HUES48 (cell line): ENCODE measurements at regions not wholly inside any gene's neighbourhood (a gene's known extent, or its start where the extent isn't known, plus 50 kb on each side); places are given as distances from the start of the nearest gene placed in this dataset.

Source experiments
- H3K27ac ChIP-seq: one replicate; pipeline ENCODE4 v1.7.0; 2013; ENCODE audit warnings: low read depth, low read length, inconsistent platforms
- H3K27me3 ChIP-seq: 2 replicates; pipeline ENCODE4 v1.6.1; 2013; ENCODE audit warnings: mild to moderate bottlenecking, low read length; ENCODE audit not compliant: control insufficient read depth, insufficient read depth
- H3K36me3 ChIP-seq: 2 replicates; pipeline ENCODE4 v1.6.1; 2013; ENCODE audit warnings: low read length; ENCODE audit not compliant: control insufficient read depth, insufficient read depth
- H3K4me1 ChIP-seq: 2 replicates; pipeline ENCODE4 v1.6.1; 2013; ENCODE audit warnings: mild to moderate bottlenecking, low read length; ENCODE audit not compliant: control insufficient read depth, insufficient read depth
- H3K4me3 ChIP-seq: 2 replicates; pipeline ENCODE4 v1.5.1; 2013; ENCODE audit warnings: mild to moderate bottlenecking, low read depth, low read length
- H3K9ac ChIP-seq: 2 replicates; pipeline ENCODE4 v1.6.1; 2013; ENCODE audit warnings: mild to moderate bottlenecking, low read depth, low read length, moderate library complexity
- H3K9me3 ChIP-seq: 2 replicates; pipeline ENCODE4 v1.6.1; 2013; ENCODE audit warnings: low read length; ENCODE audit not compliant: control insufficient read depth, insufficient read depth

- peaks cover 29% of the 10 kb centered on the region for H3K4me1 ChIP-seq
- H3K4me3 ChIP-seq = no peak overlapping the region
- no peak overlapping the region for H3K9ac ChIP-seq
- H3K36me3 ChIP-seq = no peaks in the 10 kb centered on the region
- no peak overlapping the region for H3K27ac ChIP-seq
- peaks cover 24% of the 10 kb centered on the region for H3K27me3 ChIP-seq
- H3K9me3 ChIP-seq = no peaks in the 10 kb centered on the region
These were observed 124.4 kb upstream of the SPATA13 start for GRCh38 chr13:24036115-24036514.

- Histone ChIP-seq H3K4me3 (no peak overlapping the region), H3K9me3 (no peaks in the 10 kb centered on the region), H3K27ac (peak overlapping the region; percentile 29), H3K36me3 (no peaks in the 10 kb centered on the region), H3K9ac (no peak overlapping the region), H3K4me1 (peaks cover 37% of the 10 kb centered on the region), H3K27me3 (peaks cover 43% of the 10 kb centered on the region)
These were observed 122.1 kb upstream of the SPATA13 start for GRCh38 chr13:24038405-24038804.

GRCh38 chr13:24038841-24039330, 121.6 kb upstream of the SPATA13 start:
- Histone ChIP-seq H3K27ac (peak overlapping the region; percentile 9), H3K9ac (no peak overlapping the region), H3K27me3 (peaks cover 43% of the 10 kb centered on the region), H3K4me3 (no peak overlapping the region), H3K4me1 (peaks cover 37% of the 10 kb centered on the region), H3K36me3 (no peaks in the 10 kb centered on the region), H3K9me3 (no peaks in the 10 kb centered on the region)

- Histone ChIP-seq H3K9ac (no peak overlapping the region), H3K4me3 (no peak overlapping the region), H3K27ac (no peak overlapping the region), H3K4me1 (peaks cover 37% of the 10 kb centered on the region), H3K27me3 (peaks cover 43% of the 10 kb centered on the region), H3K36me3 (no peaks in the 10 kb centered on the region), H3K9me3 (no peaks in the 10 kb centered on the region)
These were observed 120.7 kb upstream of the SPATA13 start for GRCh38 chr13:24039621-24040475.

- Histone ChIP-seq H3K27ac (peak overlapping the region; percentile 6), H3K4me1 (peaks cover 37% of the 10 kb centered on the region), H3K27me3 (peaks cover 43% of the 10 kb centered on the region), H3K4me3 (no peak overlapping the region), H3K36me3 (no peaks in the 10 kb centered on the region), H3K9me3 (no peaks in the 10 kb centered on the region), H3K9ac (no peak overlapping the region)
These were observed 119.7 kb upstream of the SPATA13 start for GRCh38 chr13:24040835-24041234.

- Histone ChIP-seq H3K27me3 (peaks cover 43% of the 10 kb centered on the region), H3K4me1 (peaks cover 37% of the 10 kb centered on the region), H3K36me3 (no peaks in the 10 kb centered on the region), H3K9me3 (0 out of 2 replicates have a peak, but pooled peaks cover 2% of the 10 kb centered on the region), H3K9ac (no peak overlapping the region), H3K27ac (no peak overlapping the region), H3K4me3 (no peak overlapping the region)
These were observed 118.8 kb upstream of the SPATA13 start for GRCh38 chr13:24041651-24042225.

GRCh38 chr13:24042710-24043440, 117.6 kb upstream of the SPATA13 start:
- Histone ChIP-seq H3K27me3 (peaks cover 43% of the 10 kb centered on the region), H3K36me3 (no peaks in the 10 kb centered on the region), H3K4me3 (no peak overlapping the region), H3K9ac (no peak overlapping the region), H3K4me1 (peaks cover 37% of the 10 kb centered on the region), H3K9me3 (0 out of 2 replicates have a peak, but pooled peaks cover 6% of the 10 kb centered on the region), H3K27ac (no peak overlapping the region)

GRCh38 chr13:24043590-24044350, 116.8 kb upstream of the SPATA13 start:
- no peak overlapping the region for H3K4me3 ChIP-seq
- no peak overlapping the region for H3K9ac ChIP-seq
- peaks cover 37% of the 10 kb centered on the region for H3K27me3 ChIP-seq
- H3K4me1 ChIP-seq = peaks cover 30% of the 10 kb centered on the region
- no peaks in the 10 kb centered on the region for H3K36me3 ChIP-seq
- H3K27ac ChIP-seq = no peak overlapping the region
- H3K9me3 ChIP-seq = 0 out of 2 replicates have a peak, but pooled peaks cover 6% of the 10 kb centered on the region

- peaks cover 20% of the 10 kb centered on the region for H3K27me3 ChIP-seq
- no peak overlapping the region for H3K9ac ChIP-seq
- no peak overlapping the region for H3K4me3 ChIP-seq
- peaks cover 13% of the 10 kb centered on the region for H3K4me1 ChIP-seq
- 0 out of 2 replicates have a peak, but pooled peaks cover 6% of the 10 kb centered on the region for H3K9me3 ChIP-seq
- H3K27ac ChIP-seq = no peak overlapping the region
- no peaks in the 10 kb centered on the region for H3K36me3 ChIP-seq
These were observed 114.9 kb upstream of the SPATA13 start for GRCh38 chr13:24045597-24045996.

- H3K36me3 ChIP-seq = no peaks in the 10 kb centered on the region
- H3K9me3 ChIP-seq = 0 out of 2 replicates have a peak, but pooled peaks cover 6% of the 10 kb centered on the region
- H3K27me3 ChIP-seq = no peaks in the 10 kb centered on the region
- no peak overlapping the region for H3K27ac ChIP-seq
- peaks cover 26% of the 10 kb centered on the region for H3K4me1 ChIP-seq
- no peak overlapping the region for H3K4me3 ChIP-seq
- no peak overlapping the region for H3K9ac ChIP-seq
These were observed 110.2 kb upstream of the SPATA13 start for GRCh38 chr13:24050292-24050711.
